ENCODE measurements at regions not wholly inside any gene's neighbourhood (a gene's known extent, or its start where the extent isn't known, plus 50 kb on each side); places are given as distances from the start of the nearest gene placed in this dataset.

GRCh38 chr1:186557147-186557777 is 96.3 kb upstream of the PDC start:
- Mint-ChIP-seq H3K27ac (no peak overlapping the region), H3K4me1 (peaks cover 4% of the 10 kb centered on the region), H3K36me3 (peaks cover 2% of the 10 kb centered on the region), H3K4me3 (no peak overlapping the region), H3K9me3 (peaks cover 7% of the 10 kb centered on the region), H3K27me3 (ENCODE audit: low read depth) (no peaks in the 10 kb centered on the region)
- DNase-seq (ENCODE audit: low spot score in 2 of 2, unreplicated experiment in 2 of 2), result no peak
- no peak for TF ChIP-seq CTCF (IDR thresholded peaks at IDR 0.05; ENCODE audit: unreplicated experiment)

DNA sequence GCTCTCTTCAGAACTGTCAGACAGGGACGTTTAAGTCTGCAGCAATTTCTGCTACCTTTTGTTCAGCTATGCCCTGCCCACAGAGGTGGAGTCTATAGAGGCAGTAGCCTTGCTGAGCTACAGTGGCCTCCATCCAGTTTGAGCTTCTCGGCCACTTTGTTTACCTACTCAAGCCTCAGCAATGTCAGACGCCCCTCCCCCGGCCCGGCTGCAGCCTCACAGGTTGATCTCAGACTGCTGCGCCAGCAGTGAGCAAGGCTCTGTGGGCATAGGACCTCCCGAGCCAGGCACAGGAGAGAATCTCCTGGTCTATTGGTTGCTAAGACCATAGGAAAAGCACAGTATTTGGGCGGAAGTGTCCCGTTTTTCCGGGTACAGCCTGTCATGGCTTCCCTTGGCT is 89.9 kb upstream of the PDC start:
- TF ChIP-seq CTCF (IDR thresholded peaks at IDR 0.05; ENCODE audit: unreplicated experiment), result no peak

DNA sequence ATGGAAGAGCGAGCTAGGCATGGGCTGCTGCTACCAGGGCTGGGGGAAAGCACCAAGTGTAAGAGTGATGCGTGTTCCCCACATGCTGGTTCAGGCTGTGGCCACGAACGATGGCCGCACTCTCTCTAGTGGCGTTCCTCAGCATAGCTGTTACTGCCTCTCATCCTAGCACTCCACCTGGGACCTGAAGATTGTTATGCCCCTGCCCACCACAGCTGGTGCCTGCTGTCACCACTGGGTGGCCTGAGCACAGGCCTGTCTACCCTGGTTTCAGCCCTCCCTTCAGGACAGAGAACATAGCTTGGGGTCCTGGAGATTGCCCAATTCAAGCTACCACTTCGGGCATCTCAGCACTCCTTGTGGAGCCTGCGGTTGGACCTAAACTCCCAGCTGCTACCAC is 80.1 kb upstream of the PDC start:
- DNase-seq (ENCODE audit: low spot score in 2 of 2, unreplicated experiment in 2 of 2), result no peak
- Mint-ChIP-seq H3K4me1 (peaks cover 2% of the 10 kb centered on the region), H3K9me3 (peaks cover 22% of the 10 kb centered on the region), H3K36me3 (peaks cover 2% of the 10 kb centered on the region), H3K27ac (no peak overlapping the region), H3K27me3 (ENCODE audit: low read depth) (no peaks in the 10 kb centered on the region), H3K4me3 (no peak overlapping the region)
- no peak for TF ChIP-seq CTCF (IDR thresholded peaks at IDR 0.05; ENCODE audit: unreplicated experiment)

More for the DNA sequence above, 89.9 kb upstream of the PDC start:
- Mint-ChIP-seq H3K27me3 (ENCODE audit: low read depth) (no peaks in the 10 kb centered on the region), H3K9me3 (peaks cover 42% of the 10 kb centered on the region), H3K27ac (no peak overlapping the region), H3K4me3 (no peak overlapping the region), H3K36me3 (peaks cover 9% of the 10 kb centered on the region), H3K4me1 (no peaks in the 10 kb centered on the region)
- DNase-seq (ENCODE audit: low spot score in 2 of 2, unreplicated experiment in 2 of 2), result no peak

GRCh38 chr1:186540521-186540920 is 79.6 kb upstream of the PDC start:
- Mint-ChIP-seq H3K4me3 (no peak overlapping the region), H3K27ac (no peak overlapping the region), H3K36me3 (peaks cover 2% of the 10 kb centered on the region), H3K9me3 (peaks cover 22% of the 10 kb centered on the region), H3K4me1 (peaks cover 2% of the 10 kb centered on the region), H3K27me3 (ENCODE audit: low read depth) (no peaks in the 10 kb centered on the region)
- no peak for DNase-seq (ENCODE audit: low spot score in 2 of 2, unreplicated experiment in 2 of 2)
- TF ChIP-seq CTCF (IDR thresholded peaks at IDR 0.05; ENCODE audit: unreplicated experiment), result no peak

- peaks cover 2% of the 10 kb centered on the region for H3K4me1 Mint-ChIP-seq
- no peak for TF ChIP-seq CTCF (IDR thresholded peaks at IDR 0.05; ENCODE audit: unreplicated experiment)
Observed at GRCh38 chr1:186536273-186536890, 75.5 kb upstream of the PDC start.

More at GRCh38 chr1:186536273-186536890, 75.5 kb upstream of the PDC start:
- DNase-seq (ENCODE audit: low spot score in 2 of 2, unreplicated experiment in 2 of 2), result no peak
- Mint-ChIP-seq H3K36me3 (no peaks in the 10 kb centered on the region), H3K4me3 (no peak overlapping the region), H3K27ac (no peak overlapping the region), H3K9me3 (no peaks in the 10 kb centered on the region), H3K27me3 (ENCODE audit: low read depth) (peaks cover 9% of the 10 kb centered on the region)
